ENCODE measurements at regions not wholly inside any gene's neighbourhood (a gene's known extent, or its start where the extent isn't known, plus 50 kb on each side); places are given as distances from the start of the nearest gene placed in this dataset.

GRCh38 chr11:115599125-115599524, 94.9 kb upstream of the CADM1 start:
- Histone ChIP-seq H3K27ac (ENCODE audit: low read depth, low read length) (no peak overlapping the region), H3K4me2 (ENCODE audit: low read length) (no peak overlapping the region), H3K4me3 (ENCODE audit: low read depth, low read length) (no peak overlapping the region), H2AK5ac (ENCODE audit: low read length) (no peak overlapping the region), H3K79me1 (ENCODE audit: low read length) (no peaks in the 10 kb centered on the region), H2BK12ac (ENCODE audit: low read length) (no peak overlapping the region), H3K27me3 (ENCODE audit: insufficient read depth, low read length) (no peaks in the 10 kb centered on the region), H4K8ac (ENCODE audit: low read depth, low read length) (no peak overlapping the region), H3K79me2 (ENCODE audit: control insufficient read depth, insufficient read depth, low read length, poor library complexity) (no peaks in the 10 kb centered on the region), H4K91ac (ENCODE audit: low read depth, low read length) (no peak overlapping the region), H3K4me1 (ENCODE audit: control insufficient read depth in 1 of 2, insufficient read depth in 2 of 2, low read length in 2 of 2) (no peaks in the 10 kb centered on the region), H4K12ac (ENCODE audit: low read depth, low read length) (no peak overlapping the region), H3K9ac (ENCODE audit: low read length) (no peak overlapping the region), H3K23ac (ENCODE audit: low read length) (no peak overlapping the region), H3K9me3 (ENCODE audit: insufficient read depth, low read depth, low read length) (no peaks in the 10 kb centered on the region), H3K18ac (ENCODE audit: low read length) (no peak overlapping the region), H2AFZ (ENCODE audit: insufficient read depth, low read length, poor library complexity) (no peak overlapping the region), H2BK120ac (ENCODE audit: insufficient read depth, low read length, poor library complexity) (no peak overlapping the region), H2BK5ac (ENCODE audit: low read depth, low read length, poor library complexity) (no peak overlapping the region), H3K36me3 (ENCODE audit: control insufficient read depth in 1 of 2, insufficient read depth in 2 of 2, low read length in 2 of 2) (no peaks in the 10 kb centered on the region), H3K4ac (ENCODE audit: low read depth, low read length) (no peak overlapping the region), H3K14ac (ENCODE audit: low read length) (no peak overlapping the region)
- WGBS (ENCODE audit: extremely low coverage, insufficient coverage, insufficient read length) = no CpG with 5 or more reads among the region's 1 CpG
- DNase-seq = no peak

GRCh38 chr11:115598257-115598901, 94.2 kb upstream of the CADM1 start:
- Histone ChIP-seq H2AFZ (ENCODE audit: insufficient read depth, low read length, poor library complexity) (no peak overlapping the region), H3K79me1 (ENCODE audit: low read length) (no peaks in the 10 kb centered on the region), H4K12ac (ENCODE audit: low read depth, low read length) (no peak overlapping the region), H3K9ac (ENCODE audit: low read length) (no peak overlapping the region), H2BK12ac (ENCODE audit: low read length) (no peak overlapping the region), H3K27me3 (ENCODE audit: insufficient read depth, low read length) (no peaks in the 10 kb centered on the region), H3K36me3 (ENCODE audit: control insufficient read depth in 1 of 2, insufficient read depth in 2 of 2, low read length in 2 of 2) (no peaks in the 10 kb centered on the region), H2BK120ac (ENCODE audit: insufficient read depth, low read length, poor library complexity) (no peak overlapping the region), H2AK5ac (ENCODE audit: low read length) (no peak overlapping the region), H3K4me3 (ENCODE audit: low read depth, low read length) (no peak overlapping the region), H3K14ac (ENCODE audit: low read length) (no peak overlapping the region), H2BK5ac (ENCODE audit: low read depth, low read length, poor library complexity) (no peak overlapping the region), H3K4ac (ENCODE audit: low read depth, low read length) (no peak overlapping the region), H4K8ac (ENCODE audit: low read depth, low read length) (no peak overlapping the region), H3K23ac (ENCODE audit: low read length) (no peak overlapping the region), H3K27ac (ENCODE audit: low read depth, low read length) (no peak overlapping the region), H3K18ac (ENCODE audit: low read length) (no peak overlapping the region), H3K4me1 (ENCODE audit: control insufficient read depth in 1 of 2, insufficient read depth in 2 of 2, low read length in 2 of 2) (no peaks in the 10 kb centered on the region), H3K9me3 (ENCODE audit: insufficient read depth, low read depth, low read length) (no peaks in the 10 kb centered on the region), H3K4me2 (ENCODE audit: low read length) (no peak overlapping the region), H4K91ac (ENCODE audit: low read depth, low read length) (no peak overlapping the region), H3K79me2 (ENCODE audit: control insufficient read depth, insufficient read depth, low read length, poor library complexity) (no peaks in the 10 kb centered on the region)
- DNase-seq = no peak
- WGBS (ENCODE audit: extremely low coverage, insufficient coverage, insufficient read length) = no CpG with 5 or more reads among the region's 3 CpGs

- Histone ChIP-seq H3K79me2 (ENCODE audit: control insufficient read depth, insufficient read depth, low read length, poor library complexity) (no peaks in the 10 kb centered on the region), H3K36me3 (ENCODE audit: control insufficient read depth in 1 of 2, insufficient read depth in 2 of 2, low read length in 2 of 2) (no peaks in the 10 kb centered on the region), H3K27ac (ENCODE audit: low read depth, low read length) (no peak overlapping the region), H4K91ac (ENCODE audit: low read depth, low read length) (no peak overlapping the region), H2BK5ac (ENCODE audit: low read depth, low read length, poor library complexity) (no peak overlapping the region), H2BK12ac (ENCODE audit: low read length) (no peak overlapping the region), H2BK120ac (ENCODE audit: insufficient read depth, low read length, poor library complexity) (no peak overlapping the region), H3K9ac (ENCODE audit: low read length) (no peak overlapping the region), H3K27me3 (ENCODE audit: insufficient read depth, low read length) (no peaks in the 10 kb centered on the region), H3K18ac (ENCODE audit: low read length) (no peak overlapping the region), H4K8ac (ENCODE audit: low read depth, low read length) (no peak overlapping the region), H3K14ac (ENCODE audit: low read length) (no peak overlapping the region), H2AFZ (ENCODE audit: insufficient read depth, low read length, poor library complexity) (no peak overlapping the region), H2AK5ac (ENCODE audit: low read length) (no peak overlapping the region), H3K9me3 (ENCODE audit: insufficient read depth, low read depth, low read length) (peaks cover 3% of the 10 kb centered on the region), H3K23ac (ENCODE audit: low read length) (no peak overlapping the region), H3K4ac (ENCODE audit: low read depth, low read length) (no peak overlapping the region), H3K4me2 (ENCODE audit: low read length) (no peak overlapping the region), H4K12ac (ENCODE audit: low read depth, low read length) (no peak overlapping the region), H3K4me3 (ENCODE audit: low read depth, low read length) (no peak overlapping the region), H3K4me1 (ENCODE audit: control insufficient read depth in 1 of 2, insufficient read depth in 2 of 2, low read length in 2 of 2) (no peaks in the 10 kb centered on the region), H3K79me1 (ENCODE audit: low read length) (no peaks in the 10 kb centered on the region)
- WGBS (ENCODE audit: extremely low coverage, insufficient coverage, insufficient read length) = no CpG with 5 or more reads among the region's 3 CpGs
- no peak for DNase-seq
Observed at GRCh38 chr11:115591380-115591779, 87.2 kb upstream of the CADM1 start.

GRCh38 chr11:115590254-115590653, 86.0 kb upstream of the CADM1 start:
- Histone ChIP-seq H3K4me3 (ENCODE audit: low read depth, low read length) (no peak overlapping the region), H3K4me1 (ENCODE audit: control insufficient read depth in 1 of 2, insufficient read depth in 2 of 2, low read length in 2 of 2) (no peaks in the 10 kb centered on the region), H3K14ac (ENCODE audit: low read length) (no peak overlapping the region), H2AFZ (ENCODE audit: insufficient read depth, low read length, poor library complexity) (no peak overlapping the region), H2BK5ac (ENCODE audit: low read depth, low read length, poor library complexity) (no peak overlapping the region), H2BK120ac (ENCODE audit: insufficient read depth, low read length, poor library complexity) (no peak overlapping the region), H3K9me3 (ENCODE audit: insufficient read depth, low read depth, low read length) (peaks cover 3% of the 10 kb centered on the region), H2AK5ac (ENCODE audit: low read length) (no peak overlapping the region), H3K79me2 (ENCODE audit: control insufficient read depth, insufficient read depth, low read length, poor library complexity) (no peaks in the 10 kb centered on the region), H3K9ac (ENCODE audit: low read length) (no peak overlapping the region), H2BK12ac (ENCODE audit: low read length) (no peak overlapping the region), H4K8ac (ENCODE audit: low read depth, low read length) (no peak overlapping the region), H3K27me3 (ENCODE audit: insufficient read depth, low read length) (no peaks in the 10 kb centered on the region), H3K27ac (ENCODE audit: low read depth, low read length) (no peak overlapping the region), H3K36me3 (ENCODE audit: control insufficient read depth in 1 of 2, insufficient read depth in 2 of 2, low read length in 2 of 2) (no peaks in the 10 kb centered on the region), H3K4ac (ENCODE audit: low read depth, low read length) (no peak overlapping the region), H3K79me1 (ENCODE audit: low read length) (no peaks in the 10 kb centered on the region), H3K4me2 (ENCODE audit: low read length) (no peak overlapping the region), H4K12ac (ENCODE audit: low read depth, low read length) (no peak overlapping the region), H3K23ac (ENCODE audit: low read length) (no peak overlapping the region), H3K18ac (ENCODE audit: low read length) (no peak overlapping the region), H4K91ac (ENCODE audit: low read depth, low read length) (no peak overlapping the region)
- no CpG with 5 or more reads among the region's 7 CpGs for WGBS (ENCODE audit: extremely low coverage, insufficient coverage, insufficient read length)
- no peak for DNase-seq

Data from trophoblast cell (in vitro differentiated cells and primary cell).